ENCODE measurements at regions not wholly inside any gene's neighbourhood (a gene's known extent, or its start where the extent isn't known, plus 50 kb on each side); places are given as distances from the start of the nearest gene placed in this dataset.

- ATAC-seq (no peak), DNase-seq (no peak)
- no peak overlapping the region for H3K4me3 ChIP-seq (ENCODE audit: low read length)
- WGBS (ENCODE audit: insufficient coverage): 90% methylated on average over 5 of the region's 5 CpGs
- Mint-ChIP-seq H3K36me3 (no peaks in the 10 kb centered on the region), H3K4me1 (peaks cover 0 to 5% of the 10 kb centered on the region in 2 donors), H3K4me3 (no peak overlapping the region), H3K27me3 (ENCODE audit: low read depth in 2 of 2) (peaks cover 3 to 6% of the 10 kb centered on the region in 2 donors), H3K9me3 (no peaks in the 10 kb centered on the region), H3K27ac (no peak overlapping the region)
- H3K4me1 ChIP-seq (ENCODE audit: control insufficient read depth, insufficient read depth, low read length): no peaks in the 10 kb centered on the region
- no peaks in the 10 kb centered on the region for H3K9me3 ChIP-seq (ENCODE audit: control insufficient read depth, insufficient read depth, low read length)
- TF ChIP-seq, protein P1, sequence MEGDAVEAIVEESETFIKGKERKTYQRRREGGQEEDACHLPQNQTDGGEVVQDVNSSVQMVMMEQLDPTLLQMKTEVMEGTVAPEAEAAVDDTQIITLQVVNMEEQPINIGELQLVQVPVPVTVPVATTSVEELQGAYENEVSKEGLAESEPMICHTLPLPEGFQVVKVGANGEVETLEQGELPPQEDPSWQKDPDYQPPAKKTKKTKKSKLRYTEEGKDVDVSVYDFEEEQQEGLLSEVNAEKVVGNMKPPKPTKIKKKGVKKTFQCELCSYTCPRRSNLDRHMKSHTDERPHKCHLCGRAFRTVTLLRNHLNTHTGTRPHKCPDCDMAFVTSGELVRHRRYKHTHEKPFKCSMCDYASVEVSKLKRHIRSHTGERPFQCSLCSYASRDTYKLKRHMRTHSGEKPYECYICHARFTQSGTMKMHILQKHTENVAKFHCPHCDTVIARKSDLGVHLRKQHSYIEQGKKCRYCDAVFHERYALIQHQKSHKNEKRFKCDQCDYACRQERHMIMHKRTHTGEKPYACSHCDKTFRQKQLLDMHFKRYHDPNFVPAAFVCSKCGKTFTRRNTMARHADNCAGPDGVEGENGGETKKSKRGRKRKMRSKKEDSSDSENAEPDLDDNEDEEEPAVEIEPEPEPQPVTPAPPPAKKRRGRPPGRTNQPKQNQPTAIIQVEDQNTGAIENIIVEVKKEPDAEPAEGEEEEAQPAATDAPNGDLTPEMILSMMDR (IDR thresholded peaks at IDR 0.05): no peak
- intact Hi-C loops (cut with micrococcal nuclease): no loop called here
- H3K36me3 ChIP-seq (ENCODE audit: control insufficient read depth, insufficient read depth, low read length): no peaks in the 10 kb centered on the region
- no peaks in the 10 kb centered on the region for H3K27me3 ChIP-seq (ENCODE audit: control insufficient read depth, insufficient read depth, low read length)
- no peak overlapping the region for H3K27ac ChIP-seq (ENCODE audit: low read length)
These were observed 173.2 kb upstream of the HDAC4 start for GRCh38 chr2:239574054-239574433.

DNA sequence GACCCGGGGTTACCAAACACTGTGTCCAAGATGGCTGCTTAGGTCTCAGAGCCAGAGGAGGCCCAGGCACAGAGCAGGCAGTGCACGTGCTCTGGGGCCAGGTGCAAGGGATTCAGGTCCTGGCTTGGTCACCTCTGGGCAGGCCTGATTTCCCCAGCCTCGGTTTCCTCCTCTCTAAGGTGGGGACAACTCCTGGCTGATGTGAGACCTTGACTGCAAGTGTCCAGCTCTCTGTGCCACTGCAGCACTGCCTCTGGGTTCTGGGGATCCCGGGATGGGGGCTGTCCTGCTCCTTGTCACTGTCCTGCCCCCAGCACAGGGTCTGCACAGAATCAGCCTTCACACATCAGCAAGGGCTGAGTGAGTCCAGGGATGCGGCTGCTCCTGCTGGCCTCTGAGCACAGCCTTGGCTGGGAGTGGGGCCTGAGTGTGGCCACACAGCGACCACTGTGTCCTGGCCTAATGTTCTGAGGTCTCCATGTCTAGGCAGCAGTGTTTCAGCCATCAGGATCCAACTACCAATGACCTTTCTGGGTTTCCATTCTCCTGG lies 170.2 kb upstream of the HDAC4 start:
- no peak for ATAC-seq
- H3K36me3 Mint-ChIP-seq: no peaks in the 10 kb centered on the region
- H3K36me3 ChIP-seq (ENCODE audit: control insufficient read depth, insufficient read depth, low read length): no peaks in the 10 kb centered on the region
- H3K9me3 Mint-ChIP-seq: no peaks in the 10 kb centered on the region
- TF ChIP-seq, protein P1 (IDR thresholded peaks at IDR 0.05): no peak
- H3K27ac Mint-ChIP-seq: no peak overlapping the region
- H3K27me3 Mint-ChIP-seq (ENCODE audit: low read depth in 2 of 2): peaks cover 3 to 6% of the 10 kb centered on the region in 2 donors
- no peak overlapping the region for H3K27ac ChIP-seq (ENCODE audit: low read length)
- no peaks in the 10 kb centered on the region for H3K9me3 ChIP-seq (ENCODE audit: control insufficient read depth, insufficient read depth, low read length)
- DNase-seq: no peak
- H3K4me3 Mint-ChIP-seq: no peak overlapping the region
- peaks cover 0 to 5% of the 10 kb centered on the region in 2 donors for H3K4me1 Mint-ChIP-seq
- 78% methylated on average over 6 of the region's 6 CpGs for WGBS (ENCODE audit: insufficient coverage)
- H3K27me3 ChIP-seq (ENCODE audit: control insufficient read depth, insufficient read depth, low read length): no peaks in the 10 kb centered on the region
- H3K4me1 ChIP-seq (ENCODE audit: control insufficient read depth, insufficient read depth, low read length): no peaks in the 10 kb centered on the region
- intact Hi-C loops (cut with micrococcal nuclease): no loop called here
- no peak overlapping the region for H3K4me3 ChIP-seq (ENCODE audit: low read length)

GRCh38 chr2:239570216-239570925 lies 169.6 kb upstream of the HDAC4 start:
- Mint-ChIP-seq H3K27me3 (ENCODE audit: low read depth in 2 of 2) (peaks cover 3 to 6% of the 10 kb centered on the region in 2 donors), H3K4me1 (peaks cover 0 to 5% of the 10 kb centered on the region in 2 donors), H3K27ac (no peak overlapping the region), H3K36me3 (no peaks in the 10 kb centered on the region), H3K4me3 (no peak overlapping the region), H3K9me3 (no peaks in the 10 kb centered on the region)
- Histone ChIP-seq H3K36me3 (ENCODE audit: control insufficient read depth, insufficient read depth, low read length) (no peaks in the 10 kb centered on the region), H3K27me3 (ENCODE audit: control insufficient read depth, insufficient read depth, low read length) (no peaks in the 10 kb centered on the region), H3K27ac (ENCODE audit: low read length) (no peak overlapping the region), H3K4me1 (ENCODE audit: control insufficient read depth, insufficient read depth, low read length) (no peaks in the 10 kb centered on the region), H3K9me3 (ENCODE audit: control insufficient read depth, insufficient read depth, low read length) (no peaks in the 10 kb centered on the region), H3K4me3 (ENCODE audit: low read length) (no peak overlapping the region)
- DNase-seq: no peak
- intact Hi-C loops (cut with micrococcal nuclease): no loop called here
- TF ChIP-seq, protein P1 (IDR thresholded peaks at IDR 0.05): no peak
- ATAC-seq: no peak
- WGBS (ENCODE audit: insufficient coverage): 82% methylated on average over 15 of the region's 15 CpGs
